Adrenal gland (tissue), 9 donors: ENCODE measurements at regions not wholly inside any gene's neighbourhood (a gene's known extent, or its start where the extent isn't known, plus 50 kb on each side); places are given as distances from the start of the nearest gene placed in this dataset.

Experiments used
- DNase-seq, 7 donors: peaks; one replicate each; pipeline ENCODE4 v3.0.0-alpha.2; 2019 to 2020
- H3K27ac ChIP-seq, 5 donors: fragments of 200-600 bp; sonication (generic) in 4 of 5; 1 replicate in 3 of 5; 2 replicates in 2 of 5; pipeline versions ENCODE4 v1.5.1 to v1.8.0; 2016 to 2020; ENCODE audit warnings: mild to moderate bottlenecking in 1 of 5
- H3K27me3 ChIP-seq: fragments of 200-600 bp; 2 replicates; pipeline ENCODE4 v1.8.0; 2021
- H3K36me3 ChIP-seq, 2 donors: fragments of 200-600 bp; replicated peaks in 1 of 2; 1 replicate in 1 of 2; 2 replicates in 1 of 2; pipeline versions ENCODE4 v1.5.1 to v1.8.0; 2018 to 2022
- H3K4me1 ChIP-seq, 2 donors: fragments of 200-600 bp; replicated peaks in 1 of 2; 1 replicate in 1 of 2; 2 replicates in 1 of 2; pipeline versions ENCODE4 v1.5.1 to v1.8.0; 2018 to 2021
- H3K4me3 ChIP-seq, 4 donors: fragments of 200-600 bp; sonication (generic) in 3 of 4; one replicate each; pipeline ENCODE4 v1.5.1; 2016 to 2018
- H3K9me3 ChIP-seq, 3 donors: fragments of 200-600 bp; sonication (generic) in 1 of 3; replicated peaks in 1 of 3; 1 replicate in 2 of 3; 2 replicates in 1 of 3; pipeline versions ENCODE4 v1.5.1 to v1.8.0; 2016 to 2021
- POLR2A ChIP-seq, 2 donors: fragments of 450-650 bp; IDR thresholded peaks; one replicate each; pipeline ENCODE4 v1.6.1; 2017; ENCODE audit warnings: antibody characterized with exemption in 2 of 2, mild to moderate bottlenecking in 2 of 2, moderate library complexity in 1 of 2
- WGBS, 4 donors: extraction: QIAGEN DNeasy Blood & Tissue Kit in 2 of 4; methylation state at CpG; one replicate each; pipeline versions ENCODE4 v1.1.5 to v1.1.7; 2013 to 2017; 5-methylcytosine and 5-hydroxymethylcytosine counted together
- intact Hi-C, 2 donors: fragments of 100-400 bp; cut with DNase I; formaldehyde crosslinking; loops; one replicate each; pipeline versions ENCODE4 v1.14.1 to v1.15.0; 2022 to 2023
- TF ChIP-seq, protein P1 (sequence below), 6 experiments: fragments of 450-650 bp in 4 of 6; fragments of 200-600 bp in 2 of 6; sonication (generic) in 1 of 6; IDR thresholded peaks; 1 replicate in 5 of 6; 2 replicates in 1 of 6; pipeline versions ENCODE4 v1.5.1 to v1.8.0; 2016 to 2021; ENCODE audit warnings: antibody characterized with exemption in 6 of 6, mild to moderate bottlenecking in 2 of 6, moderate library complexity in 1 of 6
- donor health status: healthy with polysubstance abuse.
- donor health status: Bipolar disorder and iron deficiency.
- donor health status: DM: yes; HTN: yes; CAD: no.
- donor health status: DM: no; HTN: no; CAD: no.
- donor health status: DM: no; HTN: no; CAD: no.

DNA sequence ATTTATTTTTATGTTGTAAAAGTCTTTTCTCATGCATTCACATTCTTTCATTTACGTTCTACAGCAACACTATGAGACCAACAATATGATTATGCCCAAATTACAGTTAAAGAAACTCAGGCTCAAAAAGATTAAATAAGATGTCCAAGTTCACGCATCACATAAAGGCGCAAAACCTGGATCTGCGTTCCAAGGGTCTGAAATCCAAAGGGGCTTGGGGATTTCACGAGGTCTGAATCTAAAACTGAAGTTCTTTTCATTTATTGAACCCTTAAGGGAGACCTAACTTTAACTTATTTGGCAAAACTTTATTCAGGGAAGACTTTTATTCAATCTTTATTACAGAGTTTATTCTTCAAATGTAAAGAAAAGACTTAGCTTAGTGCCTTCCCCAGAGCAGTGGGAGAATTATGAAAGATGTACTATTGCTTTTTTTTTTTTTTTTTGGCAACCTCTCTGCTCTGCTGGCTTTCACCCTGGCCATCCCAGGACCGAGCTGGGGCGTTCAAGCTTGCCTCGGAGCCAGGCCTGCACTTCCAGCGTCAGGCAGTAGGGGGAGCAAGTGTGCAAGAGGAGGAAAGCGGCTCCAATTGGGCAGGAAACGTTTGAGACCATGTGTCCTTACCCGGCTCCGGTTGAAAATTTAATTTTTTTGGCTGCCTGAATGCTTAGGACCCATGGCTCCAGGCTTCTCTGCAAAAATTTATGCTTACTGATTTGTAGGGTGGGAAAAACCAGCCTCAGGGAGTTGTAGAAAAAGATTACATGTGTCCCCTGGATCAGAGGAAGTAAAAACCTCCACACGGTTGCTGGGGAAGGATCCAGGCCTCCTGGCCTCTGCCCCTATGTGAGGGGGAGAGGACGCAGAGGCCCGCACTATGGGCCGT, 344.3 kb upstream of the KLF3 start:
- intact Hi-C loops, result loop anchor here (5.0 to 10.0 kb wide), 5 partner anchors 135 to 413 kb away; no protein-coding TSS in a partner anchor
- H3K4me3 ChIP-seq, result peak overlapping the region in 2 of 4 donors; percentile 7 to 44

DNA sequence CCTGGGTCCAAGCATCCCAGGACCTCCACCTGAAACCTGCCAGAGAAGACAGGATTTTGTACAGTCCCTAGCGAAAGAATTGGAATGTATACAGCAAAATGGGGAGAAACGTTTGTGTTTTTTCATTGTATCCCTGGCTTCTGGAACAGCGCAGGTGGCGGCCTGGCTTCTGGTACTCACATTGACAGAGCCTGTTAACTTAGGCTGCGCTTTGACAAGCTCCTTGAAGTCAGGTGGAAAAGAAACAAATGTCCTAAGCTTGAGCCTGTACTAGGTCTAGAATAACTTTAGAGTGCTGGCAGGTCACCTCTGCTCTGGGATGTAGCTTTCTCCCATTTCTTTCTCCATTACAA, 343.7 kb upstream of the KLF3 start:
- no peaks in the 10 kb centered on the region for H3K36me3 ChIP-seq
- H3K9me3 ChIP-seq, result no peaks in the 10 kb centered on the region
- intact Hi-C loops, result loop anchor here in 1 of 2 donors (5.0 kb wide), 1 partner anchor 357 kb away; no protein-coding TSS in a partner anchor
- no peak for DNase-seq
- H3K27ac ChIP-seq, result peak overlapping the region in 3 of 5 donors; percentile 27 to 82 (median 80)
- TF ChIP-seq, protein P1, sequence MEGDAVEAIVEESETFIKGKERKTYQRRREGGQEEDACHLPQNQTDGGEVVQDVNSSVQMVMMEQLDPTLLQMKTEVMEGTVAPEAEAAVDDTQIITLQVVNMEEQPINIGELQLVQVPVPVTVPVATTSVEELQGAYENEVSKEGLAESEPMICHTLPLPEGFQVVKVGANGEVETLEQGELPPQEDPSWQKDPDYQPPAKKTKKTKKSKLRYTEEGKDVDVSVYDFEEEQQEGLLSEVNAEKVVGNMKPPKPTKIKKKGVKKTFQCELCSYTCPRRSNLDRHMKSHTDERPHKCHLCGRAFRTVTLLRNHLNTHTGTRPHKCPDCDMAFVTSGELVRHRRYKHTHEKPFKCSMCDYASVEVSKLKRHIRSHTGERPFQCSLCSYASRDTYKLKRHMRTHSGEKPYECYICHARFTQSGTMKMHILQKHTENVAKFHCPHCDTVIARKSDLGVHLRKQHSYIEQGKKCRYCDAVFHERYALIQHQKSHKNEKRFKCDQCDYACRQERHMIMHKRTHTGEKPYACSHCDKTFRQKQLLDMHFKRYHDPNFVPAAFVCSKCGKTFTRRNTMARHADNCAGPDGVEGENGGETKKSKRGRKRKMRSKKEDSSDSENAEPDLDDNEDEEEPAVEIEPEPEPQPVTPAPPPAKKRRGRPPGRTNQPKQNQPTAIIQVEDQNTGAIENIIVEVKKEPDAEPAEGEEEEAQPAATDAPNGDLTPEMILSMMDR (IDR thresholded peaks at IDR 0.05), result no peak
- TF ChIP-seq POLR2A (IDR thresholded peaks at IDR 0.05), result no peak
- H3K27me3 ChIP-seq, result no peaks in the 10 kb centered on the region
- 77 to 95% (median 84%) methylated on average over 5 of the region's 5 CpGs for WGBS, 4 donors
- peaks cover 10 to 25% of the 10 kb centered on the region in 2 donors for H3K4me1 ChIP-seq
- H3K4me3 ChIP-seq, result no peak overlapping the region

More for the DNA sequence above, 344.3 kb upstream of the KLF3 start:
- TF ChIP-seq, protein P1 (IDR thresholded peaks at IDR 0.05), result peak; percentile 97 to 99 (median 98)
- TF ChIP-seq POLR2A (IDR thresholded peaks at IDR 0.05), result no peak
- peak overlapping the region; percentile 70 to 88 (median 80) for H3K27ac ChIP-seq
- H3K9me3 ChIP-seq, result no peaks in the 10 kb centered on the region
- H3K36me3 ChIP-seq, result no peaks in the 10 kb centered on the region
- peaks cover 10 to 25% of the 10 kb centered on the region in 2 donors for H3K4me1 ChIP-seq
- H3K27me3 ChIP-seq, result no peaks in the 10 kb centered on the region
- 19 to 27% (median 23%) methylated on average over 17 of the region's 17 CpGs for WGBS, 4 donors
- peak; percentile 93 to 98 (median 95) for DNase-seq

DNA sequence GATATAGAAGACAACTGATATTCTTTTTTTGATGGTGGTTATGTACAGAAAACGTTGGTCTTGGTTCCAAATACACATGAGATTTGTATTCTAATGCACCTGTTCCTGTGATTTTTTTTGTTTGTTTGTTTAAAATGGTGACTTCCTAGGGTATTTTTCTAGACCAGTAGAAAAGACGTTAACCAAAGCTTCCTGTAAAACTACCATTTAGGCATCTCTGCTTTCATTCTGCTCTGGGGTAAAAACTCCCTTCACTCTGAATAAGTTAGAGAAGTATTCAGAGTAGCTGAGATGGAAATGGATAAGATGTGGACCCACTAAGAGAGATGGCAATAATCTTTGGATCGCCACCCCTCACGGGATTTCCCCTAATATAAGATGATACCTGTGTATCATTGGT, 343.2 kb upstream of the KLF3 start:
- Histone ChIP-seq H3K4me1 (peaks cover 10 to 25% of the 10 kb centered on the region in 2 donors), H3K9me3 (no peaks in the 10 kb centered on the region), H3K4me3 (no peak overlapping the region), H3K27me3 (no peaks in the 10 kb centered on the region), H3K27ac (no peak overlapping the region), H3K36me3 (no peaks in the 10 kb centered on the region)
- DNase-seq, result no peak
- 76 to 86% (median 81%) methylated on average over 4 of the region's 4 CpGs for WGBS, 4 donors
- intact Hi-C loops, result loop anchor here in 1 of 2 donors (5.0 kb wide), 1 partner anchor 356 kb away; no protein-coding TSS in a partner anchor
- no peak for TF ChIP-seq POLR2A (IDR thresholded peaks at IDR 0.05)
- TF ChIP-seq, protein P1 (IDR thresholded peaks at IDR 0.05), result no peak

DNA sequence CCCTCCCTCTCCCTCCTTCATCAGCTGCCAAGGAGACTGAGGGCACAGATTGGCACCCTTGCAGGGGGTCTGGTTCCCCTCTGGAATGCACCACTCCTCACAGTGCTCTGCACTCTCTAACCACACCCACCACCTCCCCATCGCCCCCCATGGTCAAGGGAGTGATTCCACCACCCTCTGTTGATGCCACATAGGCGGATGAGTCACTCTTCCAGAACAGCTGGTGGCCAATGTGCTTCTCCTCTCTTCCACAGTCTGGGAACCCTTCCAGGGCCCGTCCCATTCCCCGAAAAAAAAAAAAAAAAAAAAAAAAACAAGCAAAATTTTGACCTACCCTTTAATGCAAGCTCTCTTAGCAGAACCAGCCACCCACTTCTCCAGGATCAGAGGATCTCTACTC, 341.3 kb upstream of the KLF3 start:
- no peaks in the 10 kb centered on the region for H3K36me3 ChIP-seq

More for the DNA sequence above, 341.3 kb upstream of the KLF3 start:
- Histone ChIP-seq H3K4me1 (peaks cover 10 to 25% of the 10 kb centered on the region in 2 donors), H3K27me3 (no peaks in the 10 kb centered on the region), H3K9me3 (no peaks in the 10 kb centered on the region), H3K27ac (peak overlapping the region in 1 of 5 donors; percentile 40), H3K4me3 (no peak overlapping the region)
- TF ChIP-seq, protein P1 (IDR thresholded peaks at IDR 0.05), result no peak
- TF ChIP-seq POLR2A (IDR thresholded peaks at IDR 0.05), result no peak
- DNase-seq, result peak in 6 of 7 donors; percentile 48 to 85 (median 78)
- 18 to 37% (median 27%) methylated on average over 4 of the region's 4 CpGs for WGBS, 4 donors
- intact Hi-C loops, result loop anchor here in 1 of 2 donors (5.0 kb wide), 1 partner anchor 355 kb away; no protein-coding TSS in a partner anchor
